ENCODE measurements at regions not wholly inside any gene's neighbourhood (a gene's known extent, or its start where the extent isn't known, plus 50 kb on each side); places are given as distances from the start of the nearest gene placed in this dataset.
"Not testable (repeated sequence)": the region's sequence is repeated elsewhere in the genome, so short reads cannot be mapped to it uniquely, and the experiment has no call there.

DNA sequence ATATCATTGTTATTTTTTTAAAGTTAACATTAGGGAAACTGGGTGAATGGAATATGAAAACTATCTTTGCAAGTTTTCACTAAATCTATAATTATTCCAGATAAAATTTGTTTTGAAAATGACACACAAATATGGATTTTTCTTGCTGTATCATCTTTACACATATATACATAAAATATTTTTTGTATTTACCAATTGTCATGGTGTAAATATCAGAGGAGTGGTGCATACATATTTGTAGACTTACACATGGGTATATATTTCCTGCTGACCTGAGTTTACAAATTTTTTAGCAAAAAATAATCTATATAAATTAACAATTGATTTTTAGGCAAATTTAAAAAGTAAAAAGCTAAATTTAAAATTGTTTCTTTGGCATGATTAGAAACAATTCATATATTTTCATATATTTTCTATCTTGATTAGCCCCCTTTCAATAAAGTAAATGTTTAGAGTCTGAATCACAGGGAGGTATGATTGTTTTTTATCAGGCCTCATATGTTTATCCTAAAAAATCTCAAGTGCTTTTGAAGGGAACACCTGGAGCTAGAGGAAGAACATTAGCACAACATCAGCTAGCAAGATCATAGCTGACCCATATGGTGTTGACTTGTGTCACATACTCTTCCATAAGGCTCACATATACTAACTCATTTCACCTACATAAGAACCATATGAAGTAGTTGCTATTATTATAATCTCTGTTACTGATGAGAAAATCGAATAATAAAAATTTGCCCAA lies 671.8 kb upstream of the GJE1 start:
- H3K9me3 ChIP-seq (ENCODE audit: low read depth) = no peaks in the 10 kb centered on the region
- no peaks in the 10 kb centered on the region for H3K27me3 ChIP-seq
- no peak overlapping the region for H3K27ac Mint-ChIP-seq
- peaks cover 6% of the 10 kb centered on the region for H3F3A ChIP-seq (ENCODE audit: low read depth)
- no peak for DNase-seq (ENCODE audit: low spot score)
- H3K4me3 ChIP-seq = no peak overlapping the region
- no peak overlapping the region for H3K4me3 Mint-ChIP-seq
- no peaks in the 10 kb centered on the region for H3K79me2 ChIP-seq (ENCODE audit: low read depth)
- H3K9ac ChIP-seq = no peak overlapping the region
- H4K20me1 ChIP-seq (ENCODE audit: low read depth) = no peaks in the 10 kb centered on the region
- H3K4me1 Mint-ChIP-seq = peaks cover 6% of the 10 kb centered on the region
- no peaks in the 10 kb centered on the region for H3K27me3 Mint-ChIP-seq (ENCODE audit: insufficient read depth, low read depth)
- TF ChIP-seq EZH2phosphoT487 (IDR thresholded peaks at IDR 0.05) (no peak), EZH2 (IDR thresholded peaks at IDR 0.05) (no peak)
- TF ChIP-seq, protein P1, sequence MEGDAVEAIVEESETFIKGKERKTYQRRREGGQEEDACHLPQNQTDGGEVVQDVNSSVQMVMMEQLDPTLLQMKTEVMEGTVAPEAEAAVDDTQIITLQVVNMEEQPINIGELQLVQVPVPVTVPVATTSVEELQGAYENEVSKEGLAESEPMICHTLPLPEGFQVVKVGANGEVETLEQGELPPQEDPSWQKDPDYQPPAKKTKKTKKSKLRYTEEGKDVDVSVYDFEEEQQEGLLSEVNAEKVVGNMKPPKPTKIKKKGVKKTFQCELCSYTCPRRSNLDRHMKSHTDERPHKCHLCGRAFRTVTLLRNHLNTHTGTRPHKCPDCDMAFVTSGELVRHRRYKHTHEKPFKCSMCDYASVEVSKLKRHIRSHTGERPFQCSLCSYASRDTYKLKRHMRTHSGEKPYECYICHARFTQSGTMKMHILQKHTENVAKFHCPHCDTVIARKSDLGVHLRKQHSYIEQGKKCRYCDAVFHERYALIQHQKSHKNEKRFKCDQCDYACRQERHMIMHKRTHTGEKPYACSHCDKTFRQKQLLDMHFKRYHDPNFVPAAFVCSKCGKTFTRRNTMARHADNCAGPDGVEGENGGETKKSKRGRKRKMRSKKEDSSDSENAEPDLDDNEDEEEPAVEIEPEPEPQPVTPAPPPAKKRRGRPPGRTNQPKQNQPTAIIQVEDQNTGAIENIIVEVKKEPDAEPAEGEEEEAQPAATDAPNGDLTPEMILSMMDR (IDR thresholded peaks at IDR 0.05) = no peak
- H3K27ac ChIP-seq = no peak overlapping the region
- H2AFZ ChIP-seq (replicated peaks) = no peak overlapping the region
- no peaks in the 10 kb centered on the region for H3K36me3 Mint-ChIP-seq
- no peaks in the 10 kb centered on the region for H3K36me3 ChIP-seq
- H3K4me2 ChIP-seq = peak overlapping the region; percentile 42
- H3K9me3 Mint-ChIP-seq = no peaks in the 10 kb centered on the region
- H3K4me1 ChIP-seq = peaks cover 5% of the 10 kb centered on the region

DNA sequence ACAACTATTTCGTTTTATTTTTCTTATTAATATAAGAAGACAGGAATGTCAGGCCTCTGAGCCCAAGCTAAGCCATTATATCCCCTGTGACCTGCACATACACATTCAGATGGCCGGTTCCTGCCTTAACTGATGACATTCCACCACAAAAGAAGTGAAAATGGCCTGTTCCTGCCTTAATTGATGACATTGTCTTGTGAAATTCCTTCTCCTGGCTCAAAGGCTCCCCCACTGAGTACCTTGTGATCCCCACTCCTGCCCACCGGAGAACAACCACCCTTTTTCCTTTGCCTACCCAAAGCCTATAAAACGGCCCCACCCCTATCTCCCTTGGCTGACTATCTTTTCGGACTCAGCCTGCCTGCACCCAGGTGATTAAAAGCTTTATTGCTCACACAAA lies 672.5 kb upstream of the GJE1 start:
- peak overlapping the region; percentile 42 for H3K4me2 ChIP-seq
- DNase-seq (ENCODE audit: low spot score) = peak; percentile 56
- not testable (repeated sequence) for H3K9me3 ChIP-seq (ENCODE audit: low read depth); H3K27me3 ChIP-seq; H3K4me3 Mint-ChIP-seq; H3K79me2 ChIP-seq (ENCODE audit: low read depth); H3K9ac ChIP-seq; H2AFZ ChIP-seq (replicated peaks); H4K20me1 ChIP-seq (ENCODE audit: low read depth); H3K36me3 ChIP-seq; H3F3A ChIP-seq (ENCODE audit: low read depth); H3K9me3 Mint-ChIP-seq; H3K36me3 Mint-ChIP-seq; H3K27ac Mint-ChIP-seq; H3K27me3 Mint-ChIP-seq (ENCODE audit: insufficient read depth, low read depth); H3K4me1 ChIP-seq; H3K4me3 ChIP-seq; H3K27ac ChIP-seq; H3K4me1 Mint-ChIP-seq
- TF ChIP-seq EZH2phosphoT487 (IDR thresholded peaks at IDR 0.05) = peak; percentile 70

DNA sequence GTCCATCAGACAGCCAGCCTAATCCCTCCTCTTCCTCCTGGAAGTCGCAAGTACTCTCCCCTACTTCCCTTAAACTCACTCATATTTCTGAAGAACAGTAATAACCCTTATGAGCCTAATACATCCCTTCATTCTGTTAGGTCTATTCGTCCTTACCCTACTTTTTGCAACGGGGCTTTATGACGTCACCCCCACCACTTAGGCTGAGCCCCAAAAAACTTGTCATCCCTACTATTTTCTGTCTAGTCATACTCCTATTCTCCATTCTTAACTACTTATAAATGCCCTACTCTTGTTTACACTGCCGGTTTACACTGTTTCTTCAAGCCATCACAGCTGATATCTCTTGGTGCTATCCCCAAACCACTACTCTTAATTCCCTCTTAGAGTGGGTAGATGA lies 674.7 kb upstream of the GJE1 start:
- not testable (repeated sequence) for H3K36me3 Mint-ChIP-seq; H3K27ac Mint-ChIP-seq; H3K79me2 ChIP-seq (ENCODE audit: low read depth); H4K20me1 ChIP-seq (ENCODE audit: low read depth); H3K27ac ChIP-seq; H3K9me3 ChIP-seq (ENCODE audit: low read depth); DNase-seq (ENCODE audit: low spot score); H2AFZ ChIP-seq (replicated peaks); H3K4me2 ChIP-seq; H3K4me3 ChIP-seq; H3K9me3 Mint-ChIP-seq; H3K9ac ChIP-seq; H3K4me1 ChIP-seq; H3K36me3 ChIP-seq; H3K4me1 Mint-ChIP-seq; H3K4me3 Mint-ChIP-seq; H3F3A ChIP-seq (ENCODE audit: low read depth); H3K27me3 Mint-ChIP-seq (ENCODE audit: insufficient read depth, low read depth); H3K27me3 ChIP-seq

DNA sequence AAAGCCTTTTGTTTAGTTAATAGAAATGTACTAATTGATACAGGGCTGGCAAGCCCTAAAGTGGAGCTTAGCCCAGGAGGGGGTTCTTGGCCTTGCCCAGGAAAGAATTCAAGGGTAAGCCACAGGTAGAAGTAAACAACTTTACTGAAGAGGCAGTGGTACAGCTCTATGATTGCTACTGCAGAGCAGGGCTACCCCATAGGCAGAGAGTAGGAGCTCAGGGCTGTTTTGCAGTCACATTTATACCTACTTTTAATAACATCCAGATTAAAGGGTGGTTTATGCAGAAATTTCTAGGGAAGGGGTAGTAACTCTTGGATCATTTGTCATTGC lies 680.4 kb upstream of the GJE1 start:
- TF ChIP-seq EZH2 (IDR thresholded peaks at IDR 0.05) = no peak
- TF ChIP-seq EZH2phosphoT487 (IDR thresholded peaks at IDR 0.05) = no peak
- TF ChIP-seq, protein P1 (IDR thresholded peaks at IDR 0.05) = no peak
- no peak overlapping the region for H3K4me2 ChIP-seq
- H2AFZ ChIP-seq (replicated peaks) = no peak overlapping the region
- H3K27me3 ChIP-seq = no peaks in the 10 kb centered on the region
- DNase-seq (ENCODE audit: low spot score) = no peak
- no peak overlapping the region for H3K27ac ChIP-seq
- H4K20me1 ChIP-seq (ENCODE audit: low read depth) = no peaks in the 10 kb centered on the region
- Mint-ChIP-seq H3K9me3 (peaks cover 3% of the 10 kb centered on the region), H3K4me1 (peaks cover 5% of the 10 kb centered on the region), H3K27ac (no peak overlapping the region), H3K36me3 (no peaks in the 10 kb centered on the region), H3K27me3 (ENCODE audit: insufficient read depth, low read depth) (peaks cover 2% of the 10 kb centered on the region), H3K4me3 (no peak overlapping the region)
- H3F3A ChIP-seq (ENCODE audit: low read depth) = peaks cover 22% of the 10 kb centered on the region
- H3K4me3 ChIP-seq = no peak overlapping the region
- H3K36me3 ChIP-seq = no peaks in the 10 kb centered on the region
- no peaks in the 10 kb centered on the region for H3K9me3 ChIP-seq (ENCODE audit: low read depth)
- H3K9ac ChIP-seq = no peak overlapping the region
- peaks cover 13% of the 10 kb centered on the region for H3K4me1 ChIP-seq
- H3K79me2 ChIP-seq (ENCODE audit: low read depth) = no peaks in the 10 kb centered on the region
